ENCODE measurements at regions not wholly inside any gene's neighbourhood (a gene's known extent, or its start where the extent isn't known, plus 50 kb on each side); places are given as distances from the start of the nearest gene placed in this dataset.

DNA sequence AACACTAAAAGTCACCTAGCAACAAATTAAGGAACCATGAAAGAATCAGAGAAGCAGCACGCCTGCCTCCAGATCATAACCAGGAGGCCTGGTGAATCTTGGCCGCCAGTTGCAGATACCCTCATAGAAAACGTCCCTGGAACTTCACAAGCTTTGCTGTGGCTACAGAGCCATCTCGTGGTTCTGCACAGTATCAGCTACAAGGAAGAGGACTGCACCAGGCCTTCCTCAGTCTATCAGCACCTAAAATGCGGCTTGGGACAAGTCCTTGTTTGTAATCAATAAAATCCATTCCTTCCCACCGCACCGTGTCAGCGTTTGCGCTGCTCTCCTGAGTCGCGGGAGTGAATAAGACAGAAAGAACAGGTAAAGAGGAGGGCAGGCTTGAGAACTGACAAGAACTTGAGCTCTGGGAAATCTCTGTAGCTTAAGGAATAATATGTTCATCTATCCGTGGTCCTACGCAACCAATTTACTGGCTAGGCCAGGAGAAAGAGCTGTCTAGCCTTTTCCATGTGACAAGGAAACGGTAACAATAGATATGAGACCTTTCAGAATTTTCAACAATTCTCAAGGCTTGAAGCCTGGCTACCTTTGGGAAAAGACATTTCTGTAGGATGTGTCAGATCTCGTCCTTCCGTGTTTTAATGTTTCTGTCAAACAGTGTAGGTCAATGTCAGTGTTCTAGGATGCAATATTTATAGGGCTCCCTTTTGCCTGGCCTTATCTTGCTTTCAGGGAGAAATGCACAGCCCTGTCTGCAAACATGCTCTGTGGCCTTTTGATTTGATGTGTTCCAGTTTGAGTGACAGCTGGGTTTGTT is 128.5 kb upstream of the RAB12 start:
- H3K9me3 Mint-ChIP-seq: no peaks in the 10 kb centered on the region
- H3K27me3 Mint-ChIP-seq: peaks cover 2% of the 10 kb centered on the region
- intact Hi-C loops (cut with micrococcal nuclease): loop anchor here (10.0 kb wide), 1 partner anchor 504 kb away; no protein-coding TSS in a partner anchor
- DNase-seq: no peak
- no peak overlapping the region for H3K4me3 Mint-ChIP-seq
- no peaks in the 10 kb centered on the region for H3K36me3 Mint-ChIP-seq (ENCODE audit: low read depth)
- peaks cover 1% of the 10 kb centered on the region for H3K4me1 Mint-ChIP-seq
- no peak overlapping the region for H3K27ac Mint-ChIP-seq

- Mint-ChIP-seq H3K27me3 (peaks cover 5% of the 10 kb centered on the region), H3K9me3 (no peaks in the 10 kb centered on the region), H3K27ac (no peak overlapping the region), H3K4me1 (no peaks in the 10 kb centered on the region), H3K4me3 (no peak overlapping the region), H3K36me3 (ENCODE audit: low read depth) (no peaks in the 10 kb centered on the region)
- no peak for DNase-seq
- intact Hi-C loops (cut with micrococcal nuclease): loop anchor here (10.0 kb wide), 1 partner anchor 500 kb away; no protein-coding TSS in a partner anchor
Measured at GRCh38 chr18:8484951-8485350, 124.3 kb upstream of the RAB12 start.

DNA sequence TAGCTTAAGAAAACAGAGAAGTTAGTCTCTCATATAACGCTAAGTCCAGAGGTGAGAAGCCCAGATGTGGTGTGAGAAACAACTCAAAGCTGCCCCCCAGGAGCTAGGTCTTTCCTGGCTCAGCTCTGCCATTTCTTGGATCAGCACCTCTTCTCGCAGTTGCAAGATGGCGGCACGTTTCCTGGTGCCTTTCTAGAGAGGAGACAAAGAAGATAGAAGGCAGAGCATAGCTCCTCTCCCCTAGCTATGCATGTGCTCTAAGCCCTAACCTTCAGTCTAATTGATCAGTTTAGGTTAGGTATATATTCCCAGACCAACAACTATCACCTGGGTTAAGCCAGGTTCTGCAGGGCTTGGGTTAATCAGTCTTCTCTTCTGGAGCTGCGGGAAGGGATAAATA is 119.5 kb upstream of the RAB12 start:
- Mint-ChIP-seq H3K36me3 (ENCODE audit: low read depth) (no peaks in the 10 kb centered on the region), H3K27ac (no peak overlapping the region), H3K4me1 (no peaks in the 10 kb centered on the region), H3K4me3 (no peak overlapping the region), H3K27me3 (peaks cover 9% of the 10 kb centered on the region), H3K9me3 (no peaks in the 10 kb centered on the region)
- DNase-seq: no peak
- intact Hi-C loops (cut with micrococcal nuclease): loop anchor here (10.0 kb wide), 1 partner anchor 495 kb away; no protein-coding TSS in a partner anchor

GRCh38 chr18:8491516-8491915 is 117.7 kb upstream of the RAB12 start:
- Mint-ChIP-seq H3K4me1 (no peaks in the 10 kb centered on the region), H3K4me3 (no peak overlapping the region), H3K36me3 (ENCODE audit: low read depth) (no peaks in the 10 kb centered on the region), H3K27ac (no peak overlapping the region), H3K27me3 (peaks cover 14% of the 10 kb centered on the region), H3K9me3 (no peaks in the 10 kb centered on the region)
- DNase-seq: no peak
- intact Hi-C loops (cut with micrococcal nuclease): no loop called here

DNA sequence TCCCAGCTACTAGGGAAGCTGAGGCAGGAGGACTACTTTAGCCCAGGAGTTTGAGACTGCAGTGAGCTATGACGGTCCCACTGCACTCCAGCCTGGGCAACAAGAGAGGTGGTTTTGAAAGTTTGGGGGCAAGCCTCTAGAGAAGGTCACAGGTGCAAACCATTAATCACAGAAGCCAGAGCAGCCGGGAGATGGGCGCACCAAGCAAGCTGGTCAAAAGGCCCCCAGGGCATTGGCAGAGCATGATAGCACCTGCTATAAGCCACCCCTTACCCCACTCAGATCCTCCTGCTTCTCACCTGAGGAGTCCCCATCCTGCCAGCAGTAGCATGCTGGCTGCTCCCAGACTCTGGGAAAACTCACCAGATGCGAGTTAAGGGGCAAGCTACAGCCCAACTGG is 116.1 kb upstream of the RAB12 start:
- no peak overlapping the region for H3K27ac Mint-ChIP-seq
- intact Hi-C loops (cut with micrococcal nuclease): no loop called here
- H3K9me3 Mint-ChIP-seq: no peaks in the 10 kb centered on the region
- no peak overlapping the region for H3K4me3 Mint-ChIP-seq
- H3K27me3 Mint-ChIP-seq: peaks cover 11% of the 10 kb centered on the region
- no peaks in the 10 kb centered on the region for H3K36me3 Mint-ChIP-seq (ENCODE audit: low read depth)
- H3K4me1 Mint-ChIP-seq: no peaks in the 10 kb centered on the region
- DNase-seq: no peak

DNA sequence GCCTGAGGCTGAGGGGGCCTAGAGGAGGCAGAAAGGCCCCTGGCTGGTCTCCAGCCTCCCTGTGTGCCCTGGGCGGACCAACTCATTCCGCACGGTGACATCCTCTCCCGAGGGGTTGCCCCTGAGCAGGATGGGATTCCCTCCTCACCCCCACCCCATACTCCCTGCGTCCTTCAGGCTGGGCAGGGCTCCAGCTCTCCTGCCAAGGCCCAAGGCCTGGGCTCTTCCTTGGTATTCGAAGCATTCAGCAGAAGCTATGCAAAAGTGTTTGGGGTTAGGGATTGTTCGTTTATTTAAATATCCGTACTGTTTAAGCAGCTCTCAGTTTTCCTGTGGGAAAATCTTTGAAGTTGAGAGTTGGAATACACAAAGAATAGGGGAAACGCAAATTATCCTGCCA is 113.1 kb upstream of the RAB12 start:
- no peak for DNase-seq
- Mint-ChIP-seq H3K27me3 (peaks cover 11% of the 10 kb centered on the region), H3K9me3 (no peaks in the 10 kb centered on the region), H3K4me1 (no peaks in the 10 kb centered on the region), H3K27ac (no peak overlapping the region), H3K4me3 (no peak overlapping the region), H3K36me3 (ENCODE audit: low read depth) (no peaks in the 10 kb centered on the region)
- intact Hi-C loops (cut with micrococcal nuclease): no loop called here

- no peaks in the 10 kb centered on the region for H3K9me3 Mint-ChIP-seq
- H3K36me3 Mint-ChIP-seq (ENCODE audit: low read depth): no peaks in the 10 kb centered on the region
- H3K4me3 Mint-ChIP-seq: no peak overlapping the region
Measured at GRCh38 chr18:8498905-8499304, 110.3 kb upstream of the RAB12 start.

DNA sequence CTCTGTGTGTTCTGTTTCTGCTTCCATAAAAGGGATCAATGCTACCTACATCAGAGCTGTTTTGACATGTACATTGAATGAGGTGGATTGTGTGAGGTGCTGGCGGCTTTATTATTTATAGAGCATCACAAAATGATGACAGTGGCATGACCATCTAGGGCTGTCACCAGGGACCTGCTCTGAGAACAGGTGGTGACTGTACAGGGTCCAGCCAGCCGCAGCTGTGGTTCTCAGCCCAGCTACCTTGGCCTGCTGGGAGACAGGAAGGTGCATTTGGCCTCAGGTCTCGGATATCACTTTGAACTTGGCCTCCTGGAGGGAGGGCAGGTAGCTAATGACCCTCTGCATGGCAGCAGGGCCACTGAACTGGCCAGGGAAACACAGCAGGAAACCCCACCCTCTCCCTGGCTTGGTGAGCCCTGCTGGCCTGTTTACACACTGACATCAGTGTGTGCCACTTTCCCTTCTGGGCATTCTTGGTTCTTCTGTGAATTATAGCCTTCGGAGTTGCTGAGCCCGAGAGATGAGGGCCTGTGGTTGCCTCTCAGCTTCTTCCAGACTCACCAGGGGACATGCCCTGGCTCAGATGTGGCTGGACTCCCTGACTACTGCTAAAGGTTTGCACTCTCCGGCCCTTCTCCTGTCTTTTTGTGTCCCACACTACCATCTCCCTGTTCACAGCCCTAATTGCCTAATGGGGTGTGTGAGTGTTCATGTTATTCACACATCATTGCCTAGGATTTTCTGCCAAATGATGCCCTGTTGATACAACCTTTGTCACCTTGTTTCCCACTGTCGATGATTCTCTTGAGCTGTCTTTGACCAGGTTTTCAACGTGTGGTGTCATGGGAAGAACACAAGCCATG is 109.2 kb upstream of the RAB12 start:
- DNase-seq: no peak
- intact Hi-C loops (cut with micrococcal nuclease): no loop called here
- no peak overlapping the region for H3K4me3 Mint-ChIP-seq
- H3K27me3 Mint-ChIP-seq: peaks cover 6% of the 10 kb centered on the region
- no peaks in the 10 kb centered on the region for H3K36me3 Mint-ChIP-seq (ENCODE audit: low read depth)
- no peak overlapping the region for H3K27ac Mint-ChIP-seq
- no peaks in the 10 kb centered on the region for H3K9me3 Mint-ChIP-seq
- H3K4me1 Mint-ChIP-seq: no peaks in the 10 kb centered on the region

More at GRCh38 chr18:8498905-8499304, 110.3 kb upstream of the RAB12 start:
- intact Hi-C loops (cut with micrococcal nuclease): no loop called here
- H3K4me1 Mint-ChIP-seq: no peaks in the 10 kb centered on the region
- H3K27me3 Mint-ChIP-seq: peaks cover 9% of the 10 kb centered on the region
- no peak overlapping the region for H3K27ac Mint-ChIP-seq
- DNase-seq: no peak

GRCh38 chr18:8501044-8501443 is 108.2 kb upstream of the RAB12 start:
- Mint-ChIP-seq H3K9me3 (no peaks in the 10 kb centered on the region), H3K27ac (no peak overlapping the region), H3K4me1 (no peaks in the 10 kb centered on the region), H3K36me3 (ENCODE audit: low read depth) (no peaks in the 10 kb centered on the region), H3K27me3 (no peaks in the 10 kb centered on the region), H3K4me3 (no peak overlapping the region)
- no peak for DNase-seq
- intact Hi-C loops (cut with micrococcal nuclease): no loop called here

DNA sequence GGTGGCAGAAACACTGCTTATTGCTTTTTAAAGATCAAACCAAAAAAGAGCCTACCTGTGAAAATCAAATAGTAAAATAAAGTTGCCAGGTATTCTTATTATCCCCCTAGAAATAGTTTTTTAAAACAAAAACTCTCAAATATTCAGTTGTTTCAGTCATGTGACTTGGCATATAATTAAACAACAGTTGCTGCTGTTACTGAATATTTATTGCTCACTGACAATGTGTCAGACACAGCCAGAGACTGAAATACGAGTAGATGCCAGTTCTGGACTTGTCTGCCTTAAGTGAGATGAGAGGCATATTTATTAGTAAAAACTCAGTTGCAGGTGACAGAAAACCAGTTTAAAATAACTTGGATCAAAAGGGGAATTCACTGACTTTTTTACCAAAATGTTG is 106.0 kb upstream of the RAB12 start:
- Mint-ChIP-seq H3K36me3 (ENCODE audit: low read depth) (no peaks in the 10 kb centered on the region), H3K9me3 (no peaks in the 10 kb centered on the region), H3K4me3 (no peak overlapping the region), H3K27ac (no peak overlapping the region), H3K27me3 (no peaks in the 10 kb centered on the region), H3K4me1 (no peaks in the 10 kb centered on the region)
- intact Hi-C loops (cut with micrococcal nuclease): no loop called here
- DNase-seq: no peak

DNA sequence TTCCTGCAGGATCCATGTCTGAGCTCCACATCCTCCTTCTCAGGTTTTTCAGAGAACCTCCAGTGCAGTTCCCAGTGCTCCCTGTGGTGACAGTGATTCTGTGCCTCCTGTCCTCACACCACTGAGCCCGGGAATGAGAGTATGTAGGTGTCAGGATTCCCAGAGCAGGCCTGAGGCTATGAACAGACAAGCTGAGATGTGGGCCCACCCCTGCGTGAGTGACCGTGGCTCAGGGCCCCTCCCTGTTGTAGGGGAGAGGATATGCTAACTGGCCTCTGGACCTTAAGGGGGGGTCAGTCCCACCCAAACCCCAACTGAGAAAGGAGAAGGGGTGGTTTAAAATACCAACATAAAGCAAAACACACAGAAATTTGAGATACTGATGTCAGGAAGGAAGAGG is 104.8 kb upstream of the RAB12 start:
- H3K9me3 Mint-ChIP-seq: no peaks in the 10 kb centered on the region
- H3K36me3 Mint-ChIP-seq (ENCODE audit: low read depth): no peaks in the 10 kb centered on the region
- intact Hi-C loops (cut with micrococcal nuclease): no loop called here
- no peak overlapping the region for H3K4me3 Mint-ChIP-seq
- DNase-seq: no peak
- H3K4me1 Mint-ChIP-seq: no peaks in the 10 kb centered on the region
- H3K27me3 Mint-ChIP-seq: no peaks in the 10 kb centered on the region
- H3K27ac Mint-ChIP-seq: no peak overlapping the region

GRCh38 chr18:8504880-8505435 is 104.3 kb upstream of the RAB12 start:
- H3K4me3 Mint-ChIP-seq: no peak overlapping the region
- no peaks in the 10 kb centered on the region for H3K36me3 Mint-ChIP-seq (ENCODE audit: low read depth)
- DNase-seq: no peak
- no peak overlapping the region for H3K27ac Mint-ChIP-seq
- H3K4me1 Mint-ChIP-seq: no peaks in the 10 kb centered on the region
- H3K27me3 Mint-ChIP-seq: no peaks in the 10 kb centered on the region
- no peaks in the 10 kb centered on the region for H3K9me3 Mint-ChIP-seq
- intact Hi-C loops (cut with micrococcal nuclease): no loop called here

GRCh38 chr18:8506251-8507049 is 102.8 kb upstream of the RAB12 start:
- Mint-ChIP-seq H3K27ac (no peak overlapping the region), H3K27me3 (no peaks in the 10 kb centered on the region), H3K4me3 (no peak overlapping the region), H3K36me3 (ENCODE audit: low read depth) (no peaks in the 10 kb centered on the region), H3K9me3 (no peaks in the 10 kb centered on the region), H3K4me1 (no peaks in the 10 kb centered on the region)
- DNase-seq: no peak
- intact Hi-C loops (cut with micrococcal nuclease): no loop called here
